Breast epithelium (tissue), 4 donors: ENCODE measurements at regions not wholly inside any gene's neighbourhood (a gene's known extent, or its start where the extent isn't known, plus 50 kb on each side); places are given as distances from the start of the nearest gene placed in this dataset.

Experiments used
- DNase-seq, 2 donors: peaks; one replicate each; pipeline ENCODE4 v3.0.0-alpha.2; 2019; ENCODE audit warnings: low spot score in 2 of 2
- H3K27ac ChIP-seq, 2 donors: fragments of 200-600 bp; sonication (generic) in 1 of 2; one replicate each; pipeline ENCODE4 v1.5.1; 2016 to 2019; ENCODE audit warnings: mild to moderate bottlenecking in 1 of 2
- H3K27me3 ChIP-seq, 2 donors: fragments of 200-600 bp; sonication (generic) in 1 of 2; one replicate each; pipeline versions ENCODE4 v1.5.1 to v1.6.0; 2017 to 2019; ENCODE audit warnings: control low read depth in 1 of 2, mild to moderate bottlenecking in 1 of 2
- H3K36me3 ChIP-seq: fragments of 200-600 bp; one replicate; pipeline ENCODE4 v1.5.1; 2019
- H3K4me1 ChIP-seq, 2 donors: fragments of 200-600 bp; sonication (generic); one replicate each; pipeline ENCODE4 v1.5.1; 2016 to 2019; ENCODE audit warnings: control low read depth in 1 of 2
- H3K4me3 ChIP-seq, 3 donors: fragments of 200-600 bp; sonication (generic); 1 replicate in 2 of 3; 2 replicates in 1 of 3; pipeline ENCODE4 v1.5.1; 2016 to 2019; ENCODE audit warnings: mild to moderate bottlenecking in 3 of 3, moderate library complexity in 2 of 3
- H3K9me3 ChIP-seq, 2 donors: fragments of 200-600 bp; sonication (generic) in 1 of 2; one replicate each; pipeline ENCODE4 v1.5.1; 2016 to 2019; ENCODE audit warnings: control low read depth in 1 of 2
- POLR2A ChIP-seq: fragments of 450-650 bp; IDR thresholded peaks from one replicate; pipeline ENCODE4 v1.6.1; 2016; ENCODE audit warnings: antibody characterized with exemption, mild to moderate bottlenecking, moderate library complexity
- POLR2AphosphoS5 ChIP-seq, 3 donors: sonication (generic); formaldehyde crosslinking; IDR thresholded peaks; one replicate each; pipeline ENCODE4 v1.6.1; 2017; ENCODE audit warnings: antibody characterized with exemption in 3 of 3
- intact Hi-C: fragments of 100-400 bp; cut with DNase I; formaldehyde crosslinking; loops from one replicate; pipeline ENCODE4 v1.15.1; 2023; ENCODE audit warnings: low total_unique reads
- TF ChIP-seq, protein P1 (sequence below), 3 donors: fragments of 450-650 bp; IDR thresholded peaks; one replicate each; pipeline ENCODE4 v1.5.1; 2016 to 2017; ENCODE audit warnings: antibody characterized with exemption in 3 of 3, mild to moderate bottlenecking in 3 of 3, moderate library complexity in 3 of 3

DNA sequence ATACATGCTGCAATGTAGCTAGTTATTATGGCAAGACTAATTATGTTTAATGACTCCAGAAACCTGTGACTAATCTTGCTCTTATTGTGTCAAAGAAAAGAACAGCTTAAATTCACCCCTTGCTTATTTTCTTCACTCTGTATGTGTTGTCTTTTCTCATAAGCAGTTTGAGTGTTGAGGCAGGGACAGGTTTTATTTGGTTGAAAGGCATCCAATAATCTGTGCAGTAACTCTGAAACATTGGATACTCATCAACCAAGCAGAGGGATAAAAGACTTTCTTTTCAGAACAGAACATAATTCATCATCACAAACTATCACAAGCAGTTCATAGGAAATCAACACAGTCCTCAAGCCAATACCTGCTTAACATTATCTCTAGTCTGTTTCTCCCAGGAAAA, 797.6 kb upstream of the MBL2 start:
- TF ChIP-seq, protein P1, sequence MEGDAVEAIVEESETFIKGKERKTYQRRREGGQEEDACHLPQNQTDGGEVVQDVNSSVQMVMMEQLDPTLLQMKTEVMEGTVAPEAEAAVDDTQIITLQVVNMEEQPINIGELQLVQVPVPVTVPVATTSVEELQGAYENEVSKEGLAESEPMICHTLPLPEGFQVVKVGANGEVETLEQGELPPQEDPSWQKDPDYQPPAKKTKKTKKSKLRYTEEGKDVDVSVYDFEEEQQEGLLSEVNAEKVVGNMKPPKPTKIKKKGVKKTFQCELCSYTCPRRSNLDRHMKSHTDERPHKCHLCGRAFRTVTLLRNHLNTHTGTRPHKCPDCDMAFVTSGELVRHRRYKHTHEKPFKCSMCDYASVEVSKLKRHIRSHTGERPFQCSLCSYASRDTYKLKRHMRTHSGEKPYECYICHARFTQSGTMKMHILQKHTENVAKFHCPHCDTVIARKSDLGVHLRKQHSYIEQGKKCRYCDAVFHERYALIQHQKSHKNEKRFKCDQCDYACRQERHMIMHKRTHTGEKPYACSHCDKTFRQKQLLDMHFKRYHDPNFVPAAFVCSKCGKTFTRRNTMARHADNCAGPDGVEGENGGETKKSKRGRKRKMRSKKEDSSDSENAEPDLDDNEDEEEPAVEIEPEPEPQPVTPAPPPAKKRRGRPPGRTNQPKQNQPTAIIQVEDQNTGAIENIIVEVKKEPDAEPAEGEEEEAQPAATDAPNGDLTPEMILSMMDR (IDR thresholded peaks at IDR 0.05): no peak
- TF ChIP-seq POLR2A (no peak), POLR2AphosphoS5 (IDR thresholded peaks at IDR 0.05) (no peak)
- Histone ChIP-seq H3K27me3 (no peaks in the 10 kb centered on the region), H3K4me1 (no peaks in the 10 kb centered on the region), H3K4me3 (no peak overlapping the region), H3K27ac (no peak overlapping the region), H3K36me3 (no peaks in the 10 kb centered on the region), H3K9me3 (no peaks in the 10 kb centered on the region)
- DNase-seq: no peak
- intact Hi-C loops: no loop called here

DNA sequence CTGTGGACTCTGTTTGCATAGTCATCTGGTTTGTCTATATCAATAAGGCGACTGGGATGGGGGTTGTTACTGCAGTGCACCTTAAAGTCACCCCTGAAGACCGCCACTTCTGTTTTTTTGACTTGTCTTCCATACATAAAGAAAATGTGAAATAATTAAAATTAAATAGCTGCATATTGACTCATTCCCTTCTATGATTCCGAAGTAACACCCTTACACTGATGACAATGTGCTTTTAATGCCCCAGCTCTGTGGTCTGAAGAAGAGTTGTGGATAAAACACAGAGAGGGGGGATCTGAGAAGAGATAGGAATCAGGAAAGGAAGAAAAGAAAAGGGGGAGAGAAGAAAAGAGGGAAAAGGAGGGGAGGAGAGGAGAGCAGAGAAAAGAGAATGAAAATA, 796.9 kb upstream of the MBL2 start:
- intact Hi-C loops: loop anchor here (10.0 kb wide), 1 partner anchor 165 kb away; no protein-coding TSS in a partner anchor
- DNase-seq: no peak
- Histone ChIP-seq H3K36me3 (no peaks in the 10 kb centered on the region), H3K9me3 (no peaks in the 10 kb centered on the region), H3K4me1 (no peaks in the 10 kb centered on the region), H3K27me3 (no peaks in the 10 kb centered on the region), H3K4me3 (no peak overlapping the region), H3K27ac (no peak overlapping the region)
- TF ChIP-seq, protein P1 (IDR thresholded peaks at IDR 0.05): no peak
- TF ChIP-seq POLR2A (no peak), POLR2AphosphoS5 (IDR thresholded peaks at IDR 0.05) (no peak)

DNA sequence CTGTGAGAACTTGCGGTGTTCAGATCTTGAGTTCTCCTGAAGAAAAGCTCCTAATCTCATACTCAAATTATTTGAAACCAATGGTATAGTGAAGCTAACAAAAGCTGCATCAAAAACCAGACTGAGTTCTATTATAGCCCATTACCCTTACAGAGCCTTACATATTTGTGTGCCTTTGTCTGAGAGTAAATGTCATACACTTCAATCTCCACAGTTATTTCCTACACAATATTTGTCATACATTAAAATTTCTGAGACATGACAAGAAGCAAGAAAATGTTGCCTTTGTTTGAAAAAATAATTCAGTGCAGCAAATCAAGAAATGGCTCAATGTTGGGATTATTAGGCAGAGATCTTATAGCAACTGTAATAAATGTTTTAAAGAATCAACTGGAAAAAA, 776.1 kb upstream of the MBL2 start:
- no peaks in the 10 kb centered on the region for H3K4me1 ChIP-seq
- no peaks in the 10 kb centered on the region for H3K36me3 ChIP-seq
- no peak overlapping the region for H3K4me3 ChIP-seq
- TF ChIP-seq, protein P1 (IDR thresholded peaks at IDR 0.05): no peak
- no peak for TF ChIP-seq POLR2AphosphoS5 (IDR thresholded peaks at IDR 0.05)
- no peak for TF ChIP-seq POLR2A
- H3K27me3 ChIP-seq: no peaks in the 10 kb centered on the region
- no peak for DNase-seq
- no peaks in the 10 kb centered on the region for H3K9me3 ChIP-seq
- no peak overlapping the region for H3K27ac ChIP-seq
- intact Hi-C loops: no loop called here

DNA sequence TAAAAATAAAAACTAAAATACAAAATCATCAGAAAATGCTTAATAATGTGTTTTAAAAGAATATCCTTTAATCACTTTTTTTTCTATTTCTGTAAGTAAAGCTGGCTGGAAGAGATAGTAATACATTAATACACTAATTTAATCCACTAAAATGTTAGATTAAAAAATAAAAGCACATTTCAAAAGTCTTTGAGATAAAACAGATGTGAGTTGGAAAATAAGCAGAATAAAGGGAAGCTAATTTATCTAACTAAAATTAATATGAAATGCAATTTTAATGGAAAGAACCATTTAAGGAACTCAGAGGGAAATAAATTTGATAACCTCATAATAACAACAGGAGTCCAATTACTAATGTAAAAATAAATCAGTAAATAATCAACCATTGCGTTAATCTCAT, 774.8 kb upstream of the MBL2 start:
- TF ChIP-seq POLR2A (no peak), POLR2AphosphoS5 (IDR thresholded peaks at IDR 0.05) (no peak)
- TF ChIP-seq, protein P1 (IDR thresholded peaks at IDR 0.05): no peak
- no peaks in the 10 kb centered on the region for H3K9me3 ChIP-seq
- intact Hi-C loops: no loop called here
- H3K27me3 ChIP-seq: no peaks in the 10 kb centered on the region
- DNase-seq: no peak
- H3K4me3 ChIP-seq: no peak overlapping the region
- no peaks in the 10 kb centered on the region for H3K36me3 ChIP-seq
- no peaks in the 10 kb centered on the region for H3K4me1 ChIP-seq
- H3K27ac ChIP-seq: no peak overlapping the region

DNA sequence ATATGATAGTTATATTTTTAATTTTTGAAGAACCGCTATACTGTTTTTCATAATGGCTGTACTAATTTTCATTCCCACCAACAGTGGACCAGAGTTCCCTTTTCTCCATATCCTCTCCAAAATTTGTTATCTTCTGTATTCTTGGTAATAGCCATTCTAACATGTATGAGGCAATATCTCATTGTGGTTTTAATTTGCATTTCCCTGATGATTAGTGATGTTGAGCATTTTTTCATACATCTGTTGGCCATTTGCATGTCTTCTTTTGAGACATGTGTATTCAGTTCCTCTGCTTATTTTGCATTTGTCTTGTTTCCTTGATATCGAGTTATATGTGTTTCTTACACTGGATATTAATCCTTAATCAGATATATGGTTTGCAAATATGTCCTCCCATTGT, 770.8 kb upstream of the MBL2 start:
- Histone ChIP-seq H3K4me1 (no peaks in the 10 kb centered on the region), H3K27ac (no peak overlapping the region), H3K36me3 (no peaks in the 10 kb centered on the region), H3K4me3 (no peak overlapping the region), H3K9me3 (no peaks in the 10 kb centered on the region), H3K27me3 (no peaks in the 10 kb centered on the region)
- TF ChIP-seq POLR2AphosphoS5 (IDR thresholded peaks at IDR 0.05): no peak
- TF ChIP-seq, protein P1 (IDR thresholded peaks at IDR 0.05): no peak
- no peak for TF ChIP-seq POLR2A
- intact Hi-C loops: no loop called here
- DNase-seq: no peak
